ENCODE measurements at regions not wholly inside any gene's neighbourhood (a gene's known extent, or its start where the extent isn't known, plus 50 kb on each side); places are given as distances from the start of the nearest gene placed in this dataset.
A peak's percentile ranks its signal among the peaks of the same experiment; 100 is the strongest.
"Not testable (repeated sequence)": the region's sequence is repeated elsewhere in the genome, so short reads cannot be mapped to it uniquely, and the experiment has no call there.

- no peaks in the 10 kb centered on the region for H3K27me3 ChIP-seq (ENCODE audit: low read length)
- H3K9ac ChIP-seq (ENCODE audit: low read length): no peak overlapping the region
- H3K9me3 ChIP-seq (ENCODE audit: low read length): no peaks in the 10 kb centered on the region
- no peaks in the 10 kb centered on the region for H3K79me2 ChIP-seq (ENCODE audit: low read length)
- H3K27ac ChIP-seq (ENCODE audit: low read length): no peak overlapping the region
- H2AFZ ChIP-seq (ENCODE audit: low read length): no peak overlapping the region
- H3K9me2 ChIP-seq (replicated peaks; ENCODE audit: insufficient read depth, low read length): no peaks in the 10 kb centered on the region
- H4K20me1 ChIP-seq (ENCODE audit: insufficient read depth, low read depth, low read length): no peaks in the 10 kb centered on the region
- peak; percentile 50 for DNase-seq
- H3K4me1 ChIP-seq (ENCODE audit: low read length): peaks cover 7% of the 10 kb centered on the region; the same call in 1 of the 2 replicates
- H3K36me3 ChIP-seq (ENCODE audit: insufficient read depth, low read length): no peaks in the 10 kb centered on the region
- no peak overlapping the region for H3K4me2 ChIP-seq (ENCODE audit: low read depth, low read length, poor library complexity, severe bottlenecking)
- H3K4me3 ChIP-seq (ENCODE audit: low read length): no peak overlapping the region
Observed at GRCh38 chr6:86516087-86516486, 421.2 kb upstream of the HTR1E start.

- H3K4me2 ChIP-seq (ENCODE audit: low read depth, low read length, poor library complexity, severe bottlenecking): no peak overlapping the region
- H3K9ac ChIP-seq (ENCODE audit: low read length): no peak overlapping the region
- no peaks in the 10 kb centered on the region for H3K36me3 ChIP-seq (ENCODE audit: insufficient read depth, low read length)
- DNase-seq: no peak
- H3K4me3 ChIP-seq (ENCODE audit: low read length): no peak overlapping the region
- H3K4me1 ChIP-seq (ENCODE audit: low read length): peaks cover 7% of the 10 kb centered on the region; the same call in 1 of the 2 replicates
- H4K20me1 ChIP-seq (ENCODE audit: insufficient read depth, low read depth, low read length): no peaks in the 10 kb centered on the region
- no peak overlapping the region for H3K27ac ChIP-seq (ENCODE audit: low read length)
- no peaks in the 10 kb centered on the region for H3K9me2 ChIP-seq (replicated peaks; ENCODE audit: insufficient read depth, low read length)
- H2AFZ ChIP-seq (ENCODE audit: low read length): no peak overlapping the region
- no peaks in the 10 kb centered on the region for H3K79me2 ChIP-seq (ENCODE audit: low read length)
- H3K9me3 ChIP-seq (ENCODE audit: low read length): no peaks in the 10 kb centered on the region
- no peaks in the 10 kb centered on the region for H3K27me3 ChIP-seq (ENCODE audit: low read length)
Observed at GRCh38 chr6:86511962-86512361, 425.4 kb upstream of the HTR1E start.

GRCh38 chr6:86508230-86508629, 429.1 kb upstream of the HTR1E start:
- Histone ChIP-seq H3K79me2 (ENCODE audit: low read length) (no peaks in the 10 kb centered on the region), H2AFZ (ENCODE audit: low read length) (no peak overlapping the region), H3K27me3 (ENCODE audit: low read length) (no peaks in the 10 kb centered on the region), H3K9ac (ENCODE audit: low read length) (no peak overlapping the region), H3K4me2 (ENCODE audit: low read depth, low read length, poor library complexity, severe bottlenecking) (no peak overlapping the region), H3K9me2 (replicated peaks; ENCODE audit: insufficient read depth, low read length) (no peaks in the 10 kb centered on the region), H3K36me3 (ENCODE audit: insufficient read depth, low read length) (no peaks in the 10 kb centered on the region), H3K27ac (ENCODE audit: low read length) (no peak overlapping the region), H3K4me3 (ENCODE audit: low read length) (no peak overlapping the region), H4K20me1 (ENCODE audit: insufficient read depth, low read depth, low read length) (no peaks in the 10 kb centered on the region), H3K4me1 (ENCODE audit: low read length) (no peaks in the 10 kb centered on the region), H3K9me3 (ENCODE audit: low read length) (no peaks in the 10 kb centered on the region)
- no peak for DNase-seq

- no peaks in the 10 kb centered on the region for H3K9me3 ChIP-seq (ENCODE audit: low read length)
- H3K4me1 ChIP-seq (ENCODE audit: low read length): no peaks in the 10 kb centered on the region
- H3K9me2 ChIP-seq (replicated peaks; ENCODE audit: insufficient read depth, low read length): no peaks in the 10 kb centered on the region
- H3K4me3 ChIP-seq (ENCODE audit: low read length): no peak overlapping the region
- H3K36me3 ChIP-seq (ENCODE audit: insufficient read depth, low read length): no peaks in the 10 kb centered on the region
- no peaks in the 10 kb centered on the region for H3K27me3 ChIP-seq (ENCODE audit: low read length)
- no peak overlapping the region for H2AFZ ChIP-seq (ENCODE audit: low read length)
- no peak overlapping the region for H3K27ac ChIP-seq (ENCODE audit: low read length)
- H3K4me2 ChIP-seq (ENCODE audit: low read depth, low read length, poor library complexity, severe bottlenecking): no peak overlapping the region
- H3K9ac ChIP-seq (ENCODE audit: low read length): no peak overlapping the region
- H3K79me2 ChIP-seq (ENCODE audit: low read length): no peaks in the 10 kb centered on the region
- no peaks in the 10 kb centered on the region for H4K20me1 ChIP-seq (ENCODE audit: insufficient read depth, low read depth, low read length)
- no peak for DNase-seq
Observed at GRCh38 chr6:86502497-86502896, 434.8 kb upstream of the HTR1E start.

GRCh38 chr6:86500035-86500434, 437.3 kb upstream of the HTR1E start:
- H3K9me3 ChIP-seq (ENCODE audit: low read length): no peaks in the 10 kb centered on the region
- H3K27me3 ChIP-seq (ENCODE audit: low read length): no peaks in the 10 kb centered on the region
- no peaks in the 10 kb centered on the region for H3K9me2 ChIP-seq (replicated peaks; ENCODE audit: insufficient read depth, low read length)
- no peak overlapping the region for H3K9ac ChIP-seq (ENCODE audit: low read length)
- H3K4me2 ChIP-seq (ENCODE audit: low read depth, low read length, poor library complexity, severe bottlenecking): no peak overlapping the region
- no peak overlapping the region for H3K27ac ChIP-seq (ENCODE audit: low read length)
- H4K20me1 ChIP-seq (ENCODE audit: insufficient read depth, low read depth, low read length): no peaks in the 10 kb centered on the region
- H3K79me2 ChIP-seq (ENCODE audit: low read length): no peaks in the 10 kb centered on the region
- DNase-seq: no peak
- H3K4me3 ChIP-seq (ENCODE audit: low read length): no peak overlapping the region
- no peak overlapping the region for H2AFZ ChIP-seq (ENCODE audit: low read length)
- H3K36me3 ChIP-seq (ENCODE audit: insufficient read depth, low read length): no peaks in the 10 kb centered on the region
- H3K4me1 ChIP-seq (ENCODE audit: low read length): no peaks in the 10 kb centered on the region

- DNase-seq; H3K4me3 ChIP-seq (ENCODE audit: low read length); H3K27me3 ChIP-seq (ENCODE audit: low read length); H3K79me2 ChIP-seq (ENCODE audit: low read length); H4K20me1 ChIP-seq (ENCODE audit: insufficient read depth, low read depth, low read length); H3K36me3 ChIP-seq (ENCODE audit: insufficient read depth, low read length); H2AFZ ChIP-seq (ENCODE audit: low read length); H3K4me1 ChIP-seq (ENCODE audit: low read length); H3K9me3 ChIP-seq (ENCODE audit: low read length); H3K4me2 ChIP-seq (ENCODE audit: low read depth, low read length, poor library complexity, severe bottlenecking); H3K9me2 ChIP-seq (replicated peaks; ENCODE audit: insufficient read depth, low read length); H3K27ac ChIP-seq (ENCODE audit: low read length); H3K9ac ChIP-seq (ENCODE audit: low read length): not testable (repeated sequence)
Observed at GRCh38 chr6:86489042-86489441, 448.3 kb upstream of the HTR1E start.

- DNase-seq: no peak
- Histone ChIP-seq H3K4me3 (ENCODE audit: low read length) (no peak overlapping the region), H2AFZ (ENCODE audit: low read length) (no peak overlapping the region), H3K27me3 (ENCODE audit: low read length) (no peaks in the 10 kb centered on the region), H3K9ac (ENCODE audit: low read length) (no peak overlapping the region), H3K4me1 (ENCODE audit: low read length) (no peaks in the 10 kb centered on the region), H3K9me3 (ENCODE audit: low read length) (no peaks in the 10 kb centered on the region), H3K36me3 (ENCODE audit: insufficient read depth, low read length) (no peaks in the 10 kb centered on the region), H3K4me2 (ENCODE audit: low read depth, low read length, poor library complexity, severe bottlenecking) (no peak overlapping the region), H3K27ac (ENCODE audit: low read length) (no peak overlapping the region), H3K79me2 (ENCODE audit: low read length) (no peaks in the 10 kb centered on the region), H3K9me2 (replicated peaks; ENCODE audit: insufficient read depth, low read length) (no peaks in the 10 kb centered on the region), H4K20me1 (ENCODE audit: insufficient read depth, low read depth, low read length) (no peaks in the 10 kb centered on the region)
Observed at GRCh38 chr6:86487660-86488221, 449.6 kb upstream of the HTR1E start.

GRCh38 chr6:86478316-86478715, 459.0 kb upstream of the HTR1E start:
- not testable (repeated sequence) for H3K9me3 ChIP-seq (ENCODE audit: low read length); DNase-seq; H3K27me3 ChIP-seq (ENCODE audit: low read length); H3K27ac ChIP-seq (ENCODE audit: low read length); H3K4me3 ChIP-seq (ENCODE audit: low read length); H4K20me1 ChIP-seq (ENCODE audit: insufficient read depth, low read depth, low read length); H3K4me1 ChIP-seq (ENCODE audit: low read length); H2AFZ ChIP-seq (ENCODE audit: low read length); H3K79me2 ChIP-seq (ENCODE audit: low read length); H3K9me2 ChIP-seq (replicated peaks; ENCODE audit: insufficient read depth, low read length); H3K36me3 ChIP-seq (ENCODE audit: insufficient read depth, low read length); H3K9ac ChIP-seq (ENCODE audit: low read length); H3K4me2 ChIP-seq (ENCODE audit: low read depth, low read length, poor library complexity, severe bottlenecking)
